CD14-positive monocyte (primary cell): ENCODE measurements at regions not wholly inside any gene's neighbourhood (a gene's known extent, or its start where the extent isn't known, plus 50 kb on each side); places are given as distances from the start of the nearest gene placed in this dataset.
A peak's percentile ranks its signal among the peaks of the same experiment; 100 is the strongest.

ENCODE experiments used
- DNase-seq, 3 donors: peaks; one replicate each; pipeline ENCODE4 v3.0.0-alpha.2; 2011 to 2022
- H2AFZ ChIP-seq: 2 replicates; pipeline ENCODE4 v1.6.0; 2012; ENCODE audit warnings: mild to moderate bottlenecking, low read depth, low read length, inconsistent platforms; ENCODE audit not compliant: insufficient read depth, poor library complexity, severe bottlenecking
- H3K27ac ChIP-seq, 2 donors: 1 replicate in 1 of 2; 2 replicates in 1 of 2; pipeline ENCODE4 v1.5.1; 2012 to 2013; ENCODE audit warnings: low read length in 2 of 2, control low read depth in 1 of 2, inconsistent platforms in 1 of 2, low read depth in 1 of 2, mild to moderate bottlenecking in 1 of 2
- H3K27me3 ChIP-seq, 2 donors: one replicate each; pipeline versions ENCODE4 v1.6.0 to v1.6.1; 2011 to 2013; ENCODE audit warnings: low read length in 2 of 2; ENCODE audit not compliant: control insufficient read depth in 2 of 2, insufficient read depth in 2 of 2
- H3K36me3 ChIP-seq, 2 donors: replicated peaks in 1 of 2; 1 replicate in 1 of 2; 2 replicates in 1 of 2; pipeline versions ENCODE4 v1.5.1 to v1.6.1; 2012 to 2013; ENCODE audit warnings: low read length in 2 of 2, control low read depth in 1 of 2, inconsistent platforms in 1 of 2, mild to moderate bottlenecking in 1 of 2; ENCODE audit not compliant: insufficient read depth in 2 of 2, control insufficient read depth in 1 of 2
- H3K4me1 ChIP-seq, 2 donors: 1 replicate in 1 of 2; 2 replicates in 1 of 2; pipeline versions ENCODE4 v1.5.1 to v1.6.1; 2012 to 2013; ENCODE audit warnings: low read length in 2 of 2, control low read depth in 1 of 2, inconsistent platforms in 1 of 2, mild to moderate bottlenecking in 1 of 2, moderate library complexity in 1 of 2; ENCODE audit not compliant: insufficient read depth in 2 of 2, control insufficient read depth in 1 of 2
- H3K4me2 ChIP-seq: replicated peaks from 2 replicates; pipeline ENCODE3; 2012; ENCODE audit warnings: low read length, moderate library complexity, mild to moderate bottlenecking; ENCODE audit not compliant: poor library complexity, severe bottlenecking; ENCODE audit errors: extremely low read depth
- H3K4me3 ChIP-seq, 3 experiments: fragments of 200-600 bp in 1 of 3; sonication (generic) in 1 of 3; replicated peaks in 1 of 3; 1 replicate in 2 of 3; 2 replicates in 1 of 3; pipeline ENCODE4 v1.5.1; 2011 to 2013; ENCODE audit warnings: low read length in 3 of 3, mild to moderate bottlenecking in 3 of 3, control low read depth in 2 of 3, low read depth in 2 of 3, inconsistent platforms in 1 of 3, moderate library complexity in 1 of 3
- H3K79me2 ChIP-seq: 2 replicates; pipeline ENCODE4 v1.6.0; 2012; ENCODE audit warnings: mild to moderate bottlenecking, control low read depth, inconsistent platforms, low read length, moderate library complexity; ENCODE audit not compliant: insufficient read depth
- H3K9ac ChIP-seq: 2 replicates; pipeline ENCODE4 v1.6.0; 2017; ENCODE audit warnings: low read length, mild to moderate bottlenecking; ENCODE audit not compliant: insufficient read depth, poor library complexity, severe bottlenecking
- H3K9me3 ChIP-seq, 2 donors: replicated peaks in 1 of 2; 1 replicate in 1 of 2; 2 replicates in 1 of 2; pipeline versions ENCODE4 v1.5.1 to v1.6.1; 2012 to 2013; ENCODE audit warnings: low read length in 2 of 2, control low read depth in 1 of 2; ENCODE audit not compliant: control insufficient read depth in 1 of 2, insufficient read depth in 1 of 2
- H4K20me1 ChIP-seq: 2 replicates; pipeline ENCODE4 v1.6.0; 2012; ENCODE audit warnings: mild to moderate bottlenecking, low read length, control low read depth, moderate library complexity; ENCODE audit not compliant: insufficient read depth
- H3K27ac Mint-ChIP-seq, 7 donors: one replicate each; pipeline ENCODE4 v1.8.0; 2020; ENCODE audit warnings: mild to moderate bottlenecking in 7 of 7, mixed read lengths in 7 of 7, moderate library complexity in 6 of 7, inconsistent platforms in 2 of 7
- H3K27me3 Mint-ChIP-seq, 3 donors: one replicate each; pipeline ENCODE4 v1.8.0; 2021 to 2022; ENCODE audit warnings: low read depth in 3 of 3, mild to moderate bottlenecking in 3 of 3, mixed read lengths in 3 of 3, moderate library complexity in 3 of 3, inconsistent platforms in 1 of 3
- H3K36me3 Mint-ChIP-seq, 2 donors: one replicate each; pipeline ENCODE4 v1.8.0; 2020; ENCODE audit warnings: mixed read lengths in 2 of 2, inconsistent platforms in 1 of 2, mild to moderate bottlenecking in 1 of 2
- H3K4me1 Mint-ChIP-seq: one replicate; pipeline ENCODE4 v1.8.0; 2020; ENCODE audit warnings: mild to moderate bottlenecking, mixed read lengths
- H3K4me3 Mint-ChIP-seq, 2 donors: one replicate each; pipeline ENCODE4 v1.8.0; 2020; ENCODE audit warnings: mild to moderate bottlenecking in 2 of 2, mixed read lengths in 2 of 2, moderate library complexity in 1 of 2
- H3K9me3 Mint-ChIP-seq, 7 donors: one replicate each; pipeline ENCODE4 v1.8.0; 2020 to 2022; ENCODE audit warnings: mixed read lengths in 7 of 7, mild to moderate bottlenecking in 6 of 7, moderate library complexity in 6 of 7, inconsistent platforms in 2 of 7
- WGBS: methylation state at CpG from one replicate; pipeline ENCODE4 v1.1.5; 2013; ENCODE audit warnings: missing lambda C conversion rate; ENCODE audit not compliant: insufficient coverage; 5-methylcytosine and 5-hydroxymethylcytosine counted together
- intact Hi-C, 2 donors: fragments of 100-400 bp; cut with micrococcal nuclease; formaldehyde crosslinking; loops; one replicate each; pipeline versions ENCODE4 v1.15.0 to v1.15.1; 2023
- TF ChIP-seq, protein P1 (sequence below): fragments of 200-600 bp; IDR thresholded peaks from one replicate; pipeline ENCODE4 v1.8.0; 2022; ENCODE audit warnings: antibody characterized with exemption, mild to moderate bottlenecking

DNA sequence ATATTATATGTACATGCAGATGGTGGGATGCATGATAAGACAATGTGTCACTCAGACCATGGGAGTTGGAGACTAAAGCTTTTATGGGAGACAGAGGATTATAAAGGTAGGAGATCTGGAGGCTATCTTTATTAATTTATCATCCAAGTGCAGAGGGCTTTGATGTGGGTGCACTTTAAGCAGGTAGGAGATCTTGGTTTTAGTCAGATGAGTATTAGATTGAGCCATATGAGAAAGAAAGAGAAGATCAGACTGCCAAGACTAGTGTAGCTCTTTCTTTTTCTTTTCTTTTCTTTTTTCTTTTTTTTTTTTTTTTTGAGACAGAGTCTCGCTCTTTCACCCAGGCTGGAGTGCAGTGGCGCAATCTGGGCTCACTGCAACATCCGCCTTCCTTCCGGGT is 84.9 kb upstream of the CAMK2D start:
- H3K27me3 Mint-ChIP-seq, result peaks cover 0 to 4% (median 0%) of the 10 kb centered on the region in 3 donors
- Histone ChIP-seq H3K27ac (no peak overlapping the region), H3K79me2 (no peaks in the 10 kb centered on the region), H3K9ac (no peak overlapping the region), H3K4me1 (no peaks in the 10 kb centered on the region), H3K27me3 (no peaks in the 10 kb centered on the region), H3K4me3 (no peak overlapping the region), H4K20me1 (no peaks in the 10 kb centered on the region), H3K4me2 (no peak overlapping the region), H2AFZ (no peak overlapping the region), H3K9me3 (no peaks in the 10 kb centered on the region), H3K36me3 (no peaks in the 10 kb centered on the region)
- peaks cover 5% of the 10 kb centered on the region for H3K4me1 Mint-ChIP-seq
- no peaks in the 10 kb centered on the region for H3K36me3 Mint-ChIP-seq
- peaks cover 0 to 4% (median 0%) of the 10 kb centered on the region in 7 donors for H3K9me3 Mint-ChIP-seq
- H3K27ac Mint-ChIP-seq, result peak overlapping the region in 1 of 7 donors; percentile 50
- DNase-seq, result no peak
- TF ChIP-seq, protein P1, sequence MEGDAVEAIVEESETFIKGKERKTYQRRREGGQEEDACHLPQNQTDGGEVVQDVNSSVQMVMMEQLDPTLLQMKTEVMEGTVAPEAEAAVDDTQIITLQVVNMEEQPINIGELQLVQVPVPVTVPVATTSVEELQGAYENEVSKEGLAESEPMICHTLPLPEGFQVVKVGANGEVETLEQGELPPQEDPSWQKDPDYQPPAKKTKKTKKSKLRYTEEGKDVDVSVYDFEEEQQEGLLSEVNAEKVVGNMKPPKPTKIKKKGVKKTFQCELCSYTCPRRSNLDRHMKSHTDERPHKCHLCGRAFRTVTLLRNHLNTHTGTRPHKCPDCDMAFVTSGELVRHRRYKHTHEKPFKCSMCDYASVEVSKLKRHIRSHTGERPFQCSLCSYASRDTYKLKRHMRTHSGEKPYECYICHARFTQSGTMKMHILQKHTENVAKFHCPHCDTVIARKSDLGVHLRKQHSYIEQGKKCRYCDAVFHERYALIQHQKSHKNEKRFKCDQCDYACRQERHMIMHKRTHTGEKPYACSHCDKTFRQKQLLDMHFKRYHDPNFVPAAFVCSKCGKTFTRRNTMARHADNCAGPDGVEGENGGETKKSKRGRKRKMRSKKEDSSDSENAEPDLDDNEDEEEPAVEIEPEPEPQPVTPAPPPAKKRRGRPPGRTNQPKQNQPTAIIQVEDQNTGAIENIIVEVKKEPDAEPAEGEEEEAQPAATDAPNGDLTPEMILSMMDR, result no peak
- WGBS, result 96% methylated on average over 3 of the region's 4 CpGs
- no peak overlapping the region for H3K4me3 Mint-ChIP-seq
- intact Hi-C loops, result no loop called here

DNA sequence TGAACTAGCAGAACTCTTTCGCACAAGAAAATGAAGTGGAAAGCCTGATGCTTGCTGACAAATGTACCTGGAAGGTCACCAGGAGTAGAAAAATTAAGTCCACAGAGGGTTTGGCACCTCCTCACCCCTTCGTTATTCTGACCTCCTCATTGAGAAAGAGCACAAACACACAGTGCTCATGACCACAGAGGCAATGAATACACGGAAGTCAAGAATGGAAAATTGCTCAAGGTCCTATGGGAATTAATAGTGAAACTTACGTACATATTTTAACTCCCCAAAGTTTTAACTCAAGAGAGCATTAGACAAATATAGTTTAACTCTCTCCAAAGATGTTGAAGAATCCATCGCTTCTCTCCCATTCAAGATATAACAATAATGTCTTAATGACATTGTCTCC is 83.6 kb upstream of the CAMK2D start:
- Histone ChIP-seq H3K9me3 (no peaks in the 10 kb centered on the region), H3K4me2 (no peak overlapping the region), H3K79me2 (no peaks in the 10 kb centered on the region), H2AFZ (no peak overlapping the region), H4K20me1 (no peaks in the 10 kb centered on the region), H3K36me3 (no peaks in the 10 kb centered on the region), H3K4me1 (no peaks in the 10 kb centered on the region), H3K9ac (no peak overlapping the region), H3K27me3 (no peaks in the 10 kb centered on the region), H3K4me3 (no peak overlapping the region), H3K27ac (no peak overlapping the region)
- H3K27me3 Mint-ChIP-seq, result peaks cover 0 to 4% (median 0%) of the 10 kb centered on the region in 3 donors
- DNase-seq, result no peak
- peaks cover 5% of the 10 kb centered on the region for H3K4me1 Mint-ChIP-seq
- 60% methylated on average over 1 of the region's 5 CpGs for WGBS
- H3K27ac Mint-ChIP-seq, result no peak overlapping the region
- intact Hi-C loops, result no loop called here
- H3K9me3 Mint-ChIP-seq, result peaks cover 0 to 4% (median 0%) of the 10 kb centered on the region in 7 donors
- TF ChIP-seq, protein P1, result no peak
- H3K36me3 Mint-ChIP-seq, result no peaks in the 10 kb centered on the region
- H3K4me3 Mint-ChIP-seq, result no peak overlapping the region
